ENCODE measurements at regions not wholly inside any gene's neighbourhood (a gene's known extent, or its start where the extent isn't known, plus 50 kb on each side); places are given as distances from the start of the nearest gene placed in this dataset. TPM values are rescaled to one million over a fixed set of nuclear protein-coding genes. Genes with fewer than 3 reads are reported as not detected.

GRCh38 chrX:44400161-44400560, 56.7 kb upstream of the EFHC2 start:
- no peaks in the 10 kb centered on the region for H3K9me2 ChIP-seq (replicated peaks; ENCODE audit: insufficient read depth)
- no peaks in the 10 kb centered on the region for H3K36me3 ChIP-seq (replicated peaks; ENCODE audit: insufficient read depth, low read depth)
- no peak overlapping the region for H3K4me2 ChIP-seq
- WGBS (ENCODE audit: low lambda C conversion rate, missing lambda C conversion rate) = 69% methylated on average over 4 of the region's 4 CpGs
- H3K79me2 ChIP-seq = no peaks in the 10 kb centered on the region
- H3K4me1 ChIP-seq (ENCODE audit: insufficient read depth) = no peaks in the 10 kb centered on the region
- H2AFZ ChIP-seq = no peak overlapping the region
- no peaks in the 10 kb centered on the region for H3K27me3 ChIP-seq
- H4K20me1 ChIP-seq (ENCODE audit: insufficient read depth, poor library complexity, severe bottlenecking) = no peaks in the 10 kb centered on the region
- no peak overlapping the region for H3K4me3 ChIP-seq
- DNase-seq (ENCODE audit: low spot score) = no peak
- TF ChIP-seq EZH2 (IDR thresholded peaks at IDR 0.05; ENCODE audit: borderline replicate concordance) = no peak
- no peak for TF ChIP-seq EZH2phosphoT487 (IDR thresholded peaks at IDR 0.05; ENCODE audit: low read depth, severe bottlenecking, unreplicated experiment)
- TF ChIP-seq, protein P1, sequence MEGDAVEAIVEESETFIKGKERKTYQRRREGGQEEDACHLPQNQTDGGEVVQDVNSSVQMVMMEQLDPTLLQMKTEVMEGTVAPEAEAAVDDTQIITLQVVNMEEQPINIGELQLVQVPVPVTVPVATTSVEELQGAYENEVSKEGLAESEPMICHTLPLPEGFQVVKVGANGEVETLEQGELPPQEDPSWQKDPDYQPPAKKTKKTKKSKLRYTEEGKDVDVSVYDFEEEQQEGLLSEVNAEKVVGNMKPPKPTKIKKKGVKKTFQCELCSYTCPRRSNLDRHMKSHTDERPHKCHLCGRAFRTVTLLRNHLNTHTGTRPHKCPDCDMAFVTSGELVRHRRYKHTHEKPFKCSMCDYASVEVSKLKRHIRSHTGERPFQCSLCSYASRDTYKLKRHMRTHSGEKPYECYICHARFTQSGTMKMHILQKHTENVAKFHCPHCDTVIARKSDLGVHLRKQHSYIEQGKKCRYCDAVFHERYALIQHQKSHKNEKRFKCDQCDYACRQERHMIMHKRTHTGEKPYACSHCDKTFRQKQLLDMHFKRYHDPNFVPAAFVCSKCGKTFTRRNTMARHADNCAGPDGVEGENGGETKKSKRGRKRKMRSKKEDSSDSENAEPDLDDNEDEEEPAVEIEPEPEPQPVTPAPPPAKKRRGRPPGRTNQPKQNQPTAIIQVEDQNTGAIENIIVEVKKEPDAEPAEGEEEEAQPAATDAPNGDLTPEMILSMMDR (IDR thresholded peaks at IDR 0.05; ENCODE audit: poor library complexity) = no peak
- no peak overlapping the region for H3K27ac ChIP-seq
- H3K9me3 ChIP-seq (ENCODE audit: low read depth) = no peaks in the 10 kb centered on the region

Small RNA genes in the stretch of these regions (small RNA-seq; reads per million reads assigned to genes)
- not detected for gene RF00019
